Jurkat, Clone E6-1 (cell line): ENCODE measurements at regions not wholly inside any gene's neighbourhood (a gene's known extent, or its start where the extent isn't known, plus 50 kb on each side); places are given as distances from the start of the nearest gene placed in this dataset.
"Not testable (repeated sequence)": the region's sequence is repeated elsewhere in the genome, so short reads cannot be mapped to it uniquely, and the experiment has no call there.

Experiments
- DNase-seq: peaks from one replicate; pipeline ENCODE4 v3.0.0-alpha.2; 2011; ENCODE audit warnings: low read depth, low spot score
- H3K4me3 ChIP-seq: 2 replicates; pipeline ENCODE4 v1.5.1; 2011; ENCODE audit warnings: mild to moderate bottlenecking, low read length, control low read depth, moderate library complexity

GRCh38 chr15:38774076-38774475 lies 209.5 kb upstream of the RASGRP1 start:
- not testable (repeated sequence) for DNase-seq, H3K4me3 ChIP-seq

DNA sequence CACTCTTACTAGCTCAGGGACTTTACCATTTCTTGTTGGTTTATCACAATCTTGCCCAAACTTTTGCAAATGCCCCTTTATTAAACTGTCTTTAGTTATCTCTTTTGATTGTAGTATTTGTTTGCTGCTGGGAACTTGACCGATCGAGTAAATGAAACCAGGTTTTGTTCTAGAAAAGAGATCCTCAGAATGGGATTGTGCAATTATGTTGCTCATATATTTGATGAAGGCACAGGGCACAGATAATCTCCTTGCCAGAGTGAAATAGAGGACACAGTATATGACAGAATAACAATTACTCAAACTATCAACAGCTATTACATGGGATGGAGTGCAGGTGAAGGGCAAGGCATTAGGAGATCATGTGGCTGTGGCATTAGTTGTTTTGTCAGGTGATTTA lies 216.6 kb upstream of the RASGRP1 start:
- H3K4me3 ChIP-seq = no peak overlapping the region
- no peak for DNase-seq

- peak; percentile 23 for DNase-seq
- H3K4me3 ChIP-seq = no peak overlapping the region
These were observed 217.5 kb upstream of the RASGRP1 start for GRCh38 chr15:38782156-38782555.

DNA sequence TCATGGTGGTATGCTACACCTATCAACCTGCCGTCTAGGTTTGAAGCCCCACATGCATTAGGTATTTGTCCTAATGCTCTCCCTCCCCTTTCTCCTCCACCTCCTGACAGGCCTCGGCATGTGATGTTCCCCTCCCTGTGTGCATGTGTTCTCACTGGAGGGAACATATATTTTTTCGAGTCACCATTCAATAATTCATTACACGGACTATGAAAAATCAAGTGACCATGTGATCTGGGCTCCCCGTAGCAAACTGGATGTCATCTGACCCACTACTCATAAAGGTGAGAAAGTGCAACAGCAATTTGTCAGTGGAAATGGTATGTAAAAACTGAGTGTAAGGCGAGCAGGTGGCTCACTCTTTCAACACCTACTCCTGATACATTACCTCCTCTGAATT lies 224.3 kb upstream of the RASGRP1 start:
- no peak overlapping the region for H3K4me3 ChIP-seq
- no peak for DNase-seq

- no peak for DNase-seq
- H3K4me3 ChIP-seq = no peak overlapping the region
These were observed 225.0 kb upstream of the RASGRP1 start for GRCh38 chr15:38789566-38789965.

DNA sequence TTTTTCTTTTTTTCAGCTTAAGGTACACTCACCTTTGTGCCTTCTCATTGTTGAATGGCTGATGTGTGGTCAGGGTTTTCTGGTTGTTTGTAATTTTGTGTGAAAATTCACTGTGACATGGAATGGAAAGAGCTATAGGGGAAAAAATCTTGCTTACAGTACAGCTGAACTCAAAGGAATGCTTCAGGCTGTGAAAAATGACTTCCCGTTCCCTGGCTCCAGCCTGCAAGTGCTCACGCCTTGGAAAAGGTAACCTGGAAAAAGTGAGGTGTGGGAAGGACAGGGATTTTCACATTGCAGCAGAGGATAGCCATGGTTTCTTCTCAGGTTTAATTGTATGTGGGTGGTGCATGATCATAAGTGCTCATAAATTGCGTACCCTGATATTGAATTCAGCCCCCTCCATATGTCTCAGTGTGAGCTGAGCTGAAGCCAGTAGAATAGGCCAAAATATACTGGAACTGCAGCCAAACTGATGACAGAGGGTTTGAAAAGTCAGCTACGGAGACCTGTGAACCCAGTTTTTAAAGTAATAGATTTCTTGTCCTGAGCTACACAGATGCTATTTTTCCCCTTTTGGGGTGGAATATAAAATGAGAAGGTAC lies 228.7 kb upstream of the RASGRP1 start:
- DNase-seq = no peak

GRCh38 chr15:38795471-38796245 lies 231.0 kb upstream of the RASGRP1 start:
- no peak for DNase-seq
- no peak overlapping the region for H3K4me3 ChIP-seq

More for the DNA sequence above, 228.7 kb upstream of the RASGRP1 start:
- H3K4me3 ChIP-seq = no peak overlapping the region

- no peak overlapping the region for H3K4me3 ChIP-seq
- no peak for DNase-seq
These were observed 232.0 kb upstream of the RASGRP1 start for GRCh38 chr15:38796589-38796988.

DNA sequence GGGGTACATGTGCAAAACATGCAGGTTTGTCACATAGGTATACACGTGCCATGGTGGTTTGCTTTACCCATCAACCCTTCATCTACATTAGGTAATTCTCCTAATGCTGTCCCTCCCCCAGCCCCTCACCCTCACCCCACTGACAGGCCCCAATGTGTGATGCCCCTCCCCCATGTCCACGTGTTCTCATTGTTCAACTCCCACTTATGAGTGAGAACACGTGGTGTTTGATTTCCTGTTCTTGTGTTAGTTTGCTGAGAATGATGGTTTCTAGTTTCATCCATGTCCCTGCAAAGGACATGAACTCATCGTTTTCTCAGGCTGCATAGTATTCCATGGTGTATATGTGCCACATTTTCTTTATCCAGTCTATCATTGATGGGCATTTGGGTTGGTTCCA lies 232.9 kb upstream of the RASGRP1 start:
- H3K4me3 ChIP-seq, DNase-seq: not testable (repeated sequence)

DNA sequence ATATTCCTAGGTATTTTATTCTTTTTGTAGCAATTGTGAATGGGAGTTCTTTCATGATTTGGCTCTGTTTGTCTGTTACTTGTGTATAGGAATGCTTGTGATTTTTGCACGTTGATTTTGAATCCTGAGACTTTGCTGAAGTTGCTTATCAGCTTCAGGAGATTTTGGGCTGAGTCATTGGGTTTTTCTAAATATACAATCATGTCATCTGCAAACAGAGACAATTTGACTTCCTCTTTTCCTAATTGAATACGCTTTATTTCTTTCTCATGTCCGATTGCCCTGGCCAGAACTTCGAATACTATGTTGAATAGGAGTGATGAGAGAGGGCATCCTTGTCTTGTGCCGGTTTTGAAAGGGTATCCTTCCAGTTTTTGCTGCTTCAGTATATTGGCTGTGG lies 234.6 kb upstream of the RASGRP1 start:
- H3K4me3 ChIP-seq, DNase-seq: not testable (repeated sequence)

- no peak for DNase-seq
- no peak overlapping the region for H3K4me3 ChIP-seq
These were observed 245.0 kb upstream of the RASGRP1 start for GRCh38 chr15:38809621-38810020.

GRCh38 chr15:38810686-38811085 lies 246.1 kb upstream of the RASGRP1 start:
- DNase-seq = no peak
- no peak overlapping the region for H3K4me3 ChIP-seq

- DNase-seq, H3K4me3 ChIP-seq: not testable (repeated sequence)
These were observed 249.6 kb upstream of the RASGRP1 start for GRCh38 chr15:38814254-38814653.

- no peak overlapping the region for H3K4me3 ChIP-seq
- no peak for DNase-seq
These were observed 250.3 kb upstream of the RASGRP1 start for GRCh38 chr15:38814891-38815290.

- DNase-seq = peak; percentile 37
- no peak overlapping the region for H3K4me3 ChIP-seq
These were observed 253.0 kb upstream of the RASGRP1 start for GRCh38 chr15:38817427-38818156.

- no peak overlapping the region for H3K4me3 ChIP-seq
- DNase-seq = no peak
These were observed 253.7 kb upstream of the RASGRP1 start for GRCh38 chr15:38818157-38818790.

- DNase-seq = no peak
These were observed 254.9 kb upstream of the RASGRP1 start for GRCh38 chr15:38819387-38819950.

DNA sequence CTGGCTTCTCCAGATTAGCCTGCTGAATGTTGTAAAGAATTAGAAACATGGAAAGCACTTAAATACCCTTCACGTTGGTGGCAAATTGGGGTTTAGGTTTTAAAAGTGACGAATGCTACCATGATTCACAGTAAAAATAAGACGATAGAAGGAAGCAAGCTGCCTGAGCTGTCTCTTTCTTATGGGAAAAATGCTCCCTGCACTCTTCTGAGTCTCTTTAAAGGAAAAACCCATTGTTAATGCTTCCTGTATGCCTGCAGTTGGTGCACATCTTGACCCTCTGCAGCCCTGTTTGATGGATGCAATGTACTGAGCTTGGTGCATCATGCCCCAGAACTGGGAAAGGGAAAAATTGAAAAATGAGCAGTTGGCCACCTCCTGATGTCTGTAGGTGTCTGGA lies 258.6 kb upstream of the RASGRP1 start:
- DNase-seq = no peak
- H3K4me3 ChIP-seq = no peak overlapping the region

More at GRCh38 chr15:38819387-38819950, 254.9 kb upstream of the RASGRP1 start:
- no peak overlapping the region for H3K4me3 ChIP-seq

GRCh38 chr15:38824719-38825118 lies 260.1 kb upstream of the RASGRP1 start:
- H3K4me3 ChIP-seq = no peak overlapping the region
- DNase-seq = no peak
